ENCODE measurements at regions not wholly inside any gene's neighbourhood (a gene's known extent, or its start where the extent isn't known, plus 50 kb on each side); places are given as distances from the start of the nearest gene placed in this dataset.
"Not testable (repeated sequence)": the region's sequence is repeated elsewhere in the genome, so short reads cannot be mapped to it uniquely, and the experiment has no call there.

GRCh38 chr13:66237411-66238062 lies 992.6 kb downstream of the PCDH9 start:
- DNase-seq: no peak

- no peak for DNase-seq
These were observed 996.0 kb downstream of the PCDH9 start for GRCh38 chr13:66234159-66234558.

DNA sequence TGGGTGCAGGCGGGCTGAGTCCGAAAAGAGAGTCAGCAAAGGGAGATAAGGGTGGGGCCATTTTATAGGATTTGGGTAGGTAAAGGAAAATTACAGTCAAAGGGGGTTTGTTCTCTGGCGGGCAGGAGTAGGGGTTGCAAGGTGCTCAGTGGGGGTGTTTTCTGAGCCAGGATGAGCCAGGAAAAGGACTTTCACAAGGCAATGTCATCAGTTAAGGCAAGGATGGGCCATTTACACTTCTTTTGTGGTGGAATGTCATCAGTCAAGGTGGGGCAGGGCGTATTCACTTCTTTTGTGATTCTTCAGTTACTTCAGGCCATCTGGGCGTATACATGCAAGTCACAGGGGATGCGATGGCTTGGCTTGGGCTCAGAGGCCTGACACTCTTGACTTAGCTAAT lies 998.2 kb downstream of the PCDH9 start:
- DNase-seq: not testable (repeated sequence)

- DNase-seq: no peak
These were observed 1005.1 kb downstream of the PCDH9 start for GRCh38 chr13:66225072-66225471.

DNA sequence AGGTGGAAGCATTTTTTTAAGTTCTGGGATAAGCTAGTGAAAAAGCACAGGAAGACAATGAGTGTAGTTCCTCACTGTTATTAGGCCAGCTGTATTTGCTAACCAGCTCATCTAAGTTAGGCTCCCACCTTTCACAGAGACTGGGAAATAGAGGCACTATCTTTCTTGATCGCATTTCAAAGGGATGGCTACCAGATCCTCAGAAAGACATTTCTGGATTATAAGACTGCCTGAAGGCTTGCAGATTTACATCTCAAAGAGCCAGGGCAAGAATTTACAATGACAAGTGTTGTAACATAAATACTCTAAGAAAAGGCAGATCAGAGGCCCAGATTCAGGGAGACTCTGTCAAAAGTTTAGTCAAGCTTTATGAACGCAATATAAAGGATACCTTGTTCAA lies 1005.5 kb downstream of the PCDH9 start:
- no peak for DNase-seq

DNA sequence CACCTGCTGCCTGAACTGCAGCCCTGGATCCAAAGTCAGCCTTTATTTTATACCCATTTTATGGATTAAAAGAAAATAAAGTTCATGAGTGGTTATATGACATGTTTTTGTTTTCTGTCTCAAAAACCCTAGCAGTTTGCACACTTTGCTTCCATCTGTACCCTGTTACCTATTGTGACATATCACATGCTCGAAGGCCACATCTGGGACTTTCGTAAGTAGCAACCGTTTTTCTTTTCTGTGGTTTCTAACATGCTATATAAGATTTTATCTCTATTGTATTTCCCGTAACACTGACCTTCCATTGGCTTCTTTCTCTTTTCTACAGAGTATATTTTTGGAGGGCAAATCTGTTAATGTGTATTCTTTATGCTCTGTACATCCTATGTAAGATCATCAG lies 1007.2 kb downstream of the PCDH9 start:
- DNase-seq: no peak

GRCh38 chr13:66222127-66222526 lies 1008.0 kb downstream of the PCDH9 start:
- DNase-seq: no peak

DNA sequence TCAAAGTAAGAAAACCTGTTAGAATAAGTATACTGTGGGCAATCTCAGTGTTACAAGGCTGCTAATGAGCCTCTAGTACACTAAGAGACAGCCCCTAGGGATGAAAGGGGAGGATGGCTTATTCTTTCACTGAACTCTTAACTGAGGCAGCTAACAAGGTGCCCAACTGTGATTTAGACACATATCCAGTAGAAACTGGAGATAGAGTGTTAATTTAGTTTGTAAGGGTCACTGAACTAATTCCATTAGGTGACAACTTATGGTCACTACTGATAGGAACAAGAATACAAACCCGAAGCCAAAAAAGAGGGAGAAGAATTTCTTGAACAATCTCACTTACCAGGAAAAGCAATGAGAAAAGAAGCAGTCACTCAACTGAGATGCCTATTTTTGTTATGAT lies 1010.6 kb downstream of the PCDH9 start:
- no peak for DNase-seq

DNA sequence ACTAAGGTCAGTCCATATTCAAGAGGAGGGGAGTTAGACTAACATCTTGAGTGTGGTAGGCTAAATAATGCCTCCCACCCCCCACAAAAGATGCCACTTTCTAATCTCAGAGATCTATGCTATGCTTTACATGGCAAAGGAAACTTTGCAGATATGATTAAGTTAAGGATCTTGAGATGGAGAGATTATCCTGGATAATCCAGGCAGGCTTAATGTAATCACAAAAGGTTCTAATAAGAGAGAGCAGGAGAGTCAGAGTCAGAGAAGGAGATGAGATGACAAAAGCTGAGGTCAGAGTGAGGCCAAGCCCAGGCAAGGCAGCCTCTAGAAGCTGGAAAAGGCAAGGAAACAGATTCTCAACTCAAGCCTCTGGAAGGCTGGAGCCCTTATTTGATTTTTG lies 1011.6 kb downstream of the PCDH9 start:
- no peak for DNase-seq

DNA sequence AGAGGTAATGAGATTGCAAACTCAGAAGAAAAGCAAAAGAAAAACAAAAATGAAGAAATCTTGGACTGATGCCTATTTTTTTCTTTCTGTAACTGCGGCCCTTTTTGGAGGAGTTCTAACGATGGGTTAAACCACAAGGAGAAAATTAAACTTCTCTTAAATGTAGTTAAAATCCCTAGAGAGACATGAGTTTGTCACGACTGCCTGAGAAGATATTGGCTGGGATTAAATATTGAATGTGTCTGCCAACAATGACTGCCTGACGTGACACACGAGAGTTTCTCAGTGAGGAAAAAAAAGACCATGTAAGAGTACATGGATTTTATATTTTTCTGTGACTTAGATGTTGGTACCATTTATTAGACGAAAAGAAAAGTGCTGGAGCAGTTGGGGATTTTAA lies 1013.4 kb downstream of the PCDH9 start:
- no peak for DNase-seq

DNA sequence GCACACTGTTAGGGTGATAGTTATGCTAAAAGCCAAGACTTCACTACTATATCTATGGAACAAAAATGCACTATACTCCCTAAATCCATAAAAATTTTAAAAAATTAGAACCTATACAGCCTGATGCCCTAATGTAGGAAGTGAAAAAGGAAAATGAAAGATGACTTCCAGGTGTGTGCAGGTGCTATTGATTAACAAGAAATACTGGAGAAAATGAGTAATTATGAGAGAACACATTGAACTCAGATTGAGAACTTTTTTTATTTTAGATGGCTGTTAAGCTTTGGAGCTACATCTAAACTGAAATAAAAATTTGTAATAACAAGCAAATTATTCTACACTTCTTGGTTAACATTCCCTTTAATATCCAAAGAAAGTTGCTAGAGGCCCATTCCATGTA lies 1015.7 kb downstream of the PCDH9 start:
- DNase-seq: no peak

- DNase-seq: no peak
These were observed 1017.6 kb downstream of the PCDH9 start for GRCh38 chr13:66212511-66212910.

DNA sequence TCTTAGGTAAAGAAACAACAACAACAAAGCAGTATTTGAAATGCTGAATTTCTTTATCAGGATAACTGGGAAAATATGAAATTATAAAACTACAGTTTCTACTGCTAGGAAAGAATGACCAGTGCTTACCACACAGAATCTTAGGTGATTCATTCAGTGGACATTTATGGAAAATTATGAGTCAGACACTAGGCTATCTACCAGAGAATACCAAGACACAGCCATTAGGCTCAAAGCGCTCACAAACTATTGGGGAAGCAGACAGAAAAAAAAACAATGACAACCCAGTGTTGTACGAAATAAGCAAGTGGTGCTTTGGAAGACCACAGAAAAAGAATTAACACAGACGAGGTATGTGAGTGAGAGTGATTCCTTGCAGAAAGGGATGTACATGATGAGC lies 1019.5 kb downstream of the PCDH9 start:
- no peak for DNase-seq

- no peak for DNase-seq
These were observed 1021.5 kb downstream of the PCDH9 start for GRCh38 chr13:66208589-66208988.

DNA sequence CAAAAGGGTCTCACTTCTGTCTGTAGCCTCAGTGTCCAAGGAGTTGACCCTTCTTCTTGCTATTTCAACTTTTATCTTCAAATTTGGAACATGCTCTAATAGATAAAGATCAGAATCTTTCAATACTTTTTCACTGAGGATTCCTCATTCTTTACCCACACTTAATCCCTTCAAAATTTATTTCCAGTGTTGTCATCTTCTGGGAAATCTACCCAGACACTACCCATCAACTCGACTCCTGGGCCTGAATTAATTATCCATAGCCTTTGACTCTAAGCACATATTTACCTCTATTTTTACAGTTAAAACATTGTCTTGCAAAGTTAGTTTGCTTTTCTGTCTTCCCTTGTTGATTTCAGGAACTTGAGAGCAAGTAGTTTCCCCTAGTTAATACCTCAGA lies 1022.5 kb downstream of the PCDH9 start:
- DNase-seq: no peak

DNA sequence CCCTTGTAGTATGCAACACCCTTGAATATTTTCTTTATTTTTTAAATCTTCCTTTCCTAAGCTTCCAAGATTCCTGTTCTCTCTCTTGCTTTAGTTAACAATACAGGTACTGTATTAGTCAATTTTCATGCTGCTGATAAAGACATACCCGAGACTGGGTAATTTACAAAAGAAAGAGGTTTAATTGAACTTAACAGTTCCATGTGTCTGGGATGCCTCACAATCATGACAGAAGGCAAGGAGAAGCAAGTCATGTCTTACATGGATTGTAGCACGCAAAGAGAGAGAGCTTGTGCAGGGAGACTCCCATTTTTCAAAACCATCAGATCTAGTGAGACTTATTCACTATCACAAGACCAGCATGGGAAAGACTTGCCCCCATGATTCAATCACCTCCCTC lies 1024.3 kb downstream of the PCDH9 start:
- DNase-seq: no peak

GRCh38 chr13:66200555-66200954 lies 1029.6 kb downstream of the PCDH9 start:
- no peak for DNase-seq

- no peak for DNase-seq
These were observed 1034.9 kb downstream of the PCDH9 start for GRCh38 chr13:66195238-66195637.

DNA sequence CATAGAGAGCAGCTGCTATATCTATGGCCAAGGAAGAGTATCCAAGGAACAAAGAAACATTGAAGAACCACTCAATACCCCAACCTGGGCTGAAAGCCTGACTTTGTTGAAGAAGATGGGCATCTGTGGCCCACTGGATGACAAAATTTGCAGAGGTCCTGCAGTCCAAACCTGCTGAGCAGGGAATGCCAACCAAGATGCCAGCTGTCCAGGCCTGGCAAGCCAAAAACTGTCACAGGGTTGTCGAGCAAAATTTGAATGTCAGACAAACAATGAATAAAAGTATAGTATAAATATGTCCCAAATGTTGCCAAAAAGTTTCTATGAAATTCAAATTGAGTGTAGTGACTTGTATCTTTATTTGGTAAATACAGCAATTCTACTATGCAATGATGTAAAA lies 1040.2 kb downstream of the PCDH9 start:
- DNase-seq: no peak

GRCh38 chr13:66180836-66181235 lies 1049.3 kb downstream of the PCDH9 start:
- DNase-seq: no peak

- no peak for DNase-seq
These were observed 1058.2 kb downstream of the PCDH9 start for GRCh38 chr13:66171920-66172319.

DNA sequence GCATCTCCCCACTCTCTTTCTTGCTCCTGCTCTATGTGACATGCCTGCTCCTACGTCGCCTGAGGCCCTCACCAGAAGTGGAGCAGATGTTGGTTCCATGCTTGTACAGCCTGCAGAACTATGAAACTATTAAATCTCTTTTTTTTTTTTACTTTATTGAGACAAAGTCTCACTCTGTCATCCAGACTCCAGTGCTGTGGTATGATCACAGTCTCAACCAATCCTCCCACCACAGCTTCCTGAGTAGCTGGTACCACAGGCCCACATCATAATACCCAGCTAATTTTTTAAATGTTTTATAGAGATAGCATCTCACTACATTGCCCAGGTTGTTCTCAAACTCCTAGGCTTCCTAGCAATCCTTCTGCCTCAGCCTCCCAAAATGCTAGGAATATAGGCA lies 1067.7 kb downstream of the PCDH9 start:
- DNase-seq: no peak

DNA sequence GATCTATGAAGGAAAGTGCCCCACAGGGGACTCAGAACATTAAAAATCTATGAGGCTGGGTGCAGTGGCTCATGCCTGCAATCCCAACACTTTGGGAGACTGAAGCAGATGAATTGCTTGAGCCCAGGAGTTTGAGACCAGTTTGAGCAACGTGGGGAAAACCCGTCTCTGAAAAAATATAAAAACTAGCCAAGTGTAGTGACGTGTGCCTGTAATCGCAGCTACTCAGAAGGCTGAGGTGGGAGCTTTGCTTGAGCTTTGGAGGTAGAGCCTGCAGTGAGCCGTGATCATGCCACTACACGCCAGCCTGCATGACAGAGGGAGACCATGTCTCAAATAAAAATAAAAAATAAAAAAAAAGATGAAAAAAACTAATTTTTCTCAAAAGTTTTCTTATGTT lies 1070.6 kb downstream of the PCDH9 start:
- DNase-seq: no peak

- DNase-seq: no peak
These were observed 1075.2 kb downstream of the PCDH9 start for GRCh38 chr13:66154976-66155375.

Measured in nucleus accumbens (tissue), 56 donors.